ENCODE measurements at regions not wholly inside any gene's neighbourhood (a gene's known extent, or its start where the extent isn't known, plus 50 kb on each side); places are given as distances from the start of the nearest gene placed in this dataset.

- peak in 1 of 2 experiments; percentile 56 for DNase-seq (ENCODE audit: low spot score in 2 of 2, unreplicated experiment in 2 of 2)
- peaks cover 19% of the 10 kb centered on the region for H3K4me1 Mint-ChIP-seq
- peak overlapping the region; percentile 14 for H3K4me3 Mint-ChIP-seq
- no peaks in the 10 kb centered on the region for H3K36me3 Mint-ChIP-seq
- peaks cover 38% of the 10 kb centered on the region for H3K27me3 Mint-ChIP-seq (ENCODE audit: low read depth)
- H3K9me3 Mint-ChIP-seq, result no peaks in the 10 kb centered on the region
- no peak for TF ChIP-seq CTCF (IDR thresholded peaks at IDR 0.05; ENCODE audit: unreplicated experiment)
- peak overlapping the region; percentile 60 for H3K27ac Mint-ChIP-seq
These were observed 344.7 kb downstream of the BUD13 start for GRCh38 chr11:116427903-116428637.

GRCh38 chr11:116427337-116427902 is 345.4 kb downstream of the BUD13 start:
- DNase-seq (ENCODE audit: low spot score in 2 of 2, unreplicated experiment in 2 of 2), result no peak
- H3K4me1 Mint-ChIP-seq, result peaks cover 19% of the 10 kb centered on the region
- no peak for TF ChIP-seq CTCF (IDR thresholded peaks at IDR 0.05; ENCODE audit: unreplicated experiment)
- H3K4me3 Mint-ChIP-seq, result no peak overlapping the region
- H3K9me3 Mint-ChIP-seq, result no peaks in the 10 kb centered on the region
- H3K27ac Mint-ChIP-seq, result peak overlapping the region; percentile 60
- H3K36me3 Mint-ChIP-seq, result no peaks in the 10 kb centered on the region
- peaks cover 40% of the 10 kb centered on the region for H3K27me3 Mint-ChIP-seq (ENCODE audit: low read depth)

- Mint-ChIP-seq H3K4me3 (no peak overlapping the region), H3K9me3 (no peaks in the 10 kb centered on the region), H3K27ac (no peak overlapping the region), H3K4me1 (peaks cover 19% of the 10 kb centered on the region), H3K27me3 (ENCODE audit: low read depth) (peaks cover 39% of the 10 kb centered on the region), H3K36me3 (no peaks in the 10 kb centered on the region)
- no peak for DNase-seq (ENCODE audit: low spot score in 2 of 2, unreplicated experiment in 2 of 2)
- TF ChIP-seq CTCF (IDR thresholded peaks at IDR 0.05; ENCODE audit: unreplicated experiment), result no peak
These were observed 346.0 kb downstream of the BUD13 start for GRCh38 chr11:116426761-116427160.

GRCh38 chr11:116424615-116425261 is 348.0 kb downstream of the BUD13 start:
- H3K9me3 Mint-ChIP-seq, result no peaks in the 10 kb centered on the region
- DNase-seq (ENCODE audit: low spot score in 2 of 2, unreplicated experiment in 2 of 2), result no peak
- no peaks in the 10 kb centered on the region for H3K36me3 Mint-ChIP-seq
- no peak overlapping the region for H3K27ac Mint-ChIP-seq
- no peak overlapping the region for H3K4me3 Mint-ChIP-seq
- H3K27me3 Mint-ChIP-seq (ENCODE audit: low read depth), result peaks cover 38% of the 10 kb centered on the region
- H3K4me1 Mint-ChIP-seq, result peaks cover 20% of the 10 kb centered on the region
- no peak for TF ChIP-seq CTCF (IDR thresholded peaks at IDR 0.05; ENCODE audit: unreplicated experiment)

- TF ChIP-seq CTCF (IDR thresholded peaks at IDR 0.05; ENCODE audit: unreplicated experiment), result no peak
- H3K4me1 Mint-ChIP-seq, result peaks cover 11% of the 10 kb centered on the region
- no peak for DNase-seq (ENCODE audit: low spot score in 2 of 2, unreplicated experiment in 2 of 2)
- H3K27ac Mint-ChIP-seq, result no peak overlapping the region
- H3K9me3 Mint-ChIP-seq, result no peaks in the 10 kb centered on the region
- H3K27me3 Mint-ChIP-seq (ENCODE audit: low read depth), result peaks cover 40% of the 10 kb centered on the region
- H3K4me3 Mint-ChIP-seq, result no peak overlapping the region
- no peaks in the 10 kb centered on the region for H3K36me3 Mint-ChIP-seq
These were observed 349.7 kb downstream of the BUD13 start for GRCh38 chr11:116422956-116423600.

Measured in mesothelial cell of epicardium (in vitro differentiated cells).